ENCODE measurements at regions not wholly inside any gene's neighbourhood (a gene's known extent, or its start where the extent isn't known, plus 50 kb on each side); places are given as distances from the start of the nearest gene placed in this dataset.

GRCh38 chr10:57026307-57026706 lies 665.2 kb upstream of the ZWINT start:
- Mint-ChIP-seq H3K27me3 (no peaks in the 10 kb centered on the region), H3K27ac (no peak overlapping the region), H3K4me3 (no peak overlapping the region), H3K36me3 (peaks cover 0 to 2% (median 0%) of the 10 kb centered on the region in 5 donors), H3K9me3 (peaks cover 4 to 28% (median 14%) of the 10 kb centered on the region in 11 donors), H3K4me1 (no peaks in the 10 kb centered on the region)
- CTCF ChIA-PET: no interaction called here
- Histone ChIP-seq H3K9me3 (ENCODE audit: control insufficient read depth in 2 of 3, low read length in 3 of 3) (peaks cover 0 to 15% (median 0%) of the 10 kb centered on the region in 3 experiments), H3K36me3 (ENCODE audit: control insufficient read depth in 2 of 3, insufficient read depth in 3 of 3, low read length in 3 of 3) (no peaks in the 10 kb centered on the region), H3K4me3 (ENCODE audit: low read length) (no peak overlapping the region), H3K27me3 (ENCODE audit: control insufficient read depth in 2 of 2, insufficient read depth in 2 of 2, low read length in 2 of 2) (no peaks in the 10 kb centered on the region), H3K27ac (ENCODE audit: low read depth, low read length) (no peak overlapping the region), H3K4me1 (ENCODE audit: control insufficient read depth in 2 of 2, insufficient read depth in 2 of 2, low read length in 2 of 2) (no peaks in the 10 kb centered on the region)
- intact Hi-C loops (cut with micrococcal nuclease): no loop called here
- ATAC-seq (no peak), DNase-seq (no peak)
- POLR2A ChIA-PET: no interaction called here

GRCh38 chr10:57023626-57024025 lies 662.6 kb upstream of the ZWINT start:
- no peaks in the 10 kb centered on the region for H3K27me3 ChIP-seq (ENCODE audit: control insufficient read depth in 2 of 2, insufficient read depth in 2 of 2, low read length in 2 of 2)
- ChIA-PET CTCF (no interaction called here), POLR2A (no interaction called here)
- no peak overlapping the region for H3K27ac ChIP-seq (ENCODE audit: low read depth, low read length)
- ATAC-seq: no peak
- Mint-ChIP-seq H3K27ac (no peak overlapping the region), H3K27me3 (no peaks in the 10 kb centered on the region), H3K4me1 (no peaks in the 10 kb centered on the region), H3K36me3 (no peaks in the 10 kb centered on the region), H3K9me3 (peaks cover 2 to 20% (median 6%) of the 10 kb centered on the region in 11 donors), H3K4me3 (no peak overlapping the region)
- DNase-seq: no peak
- no peak overlapping the region for H3K4me3 ChIP-seq (ENCODE audit: low read length)
- H3K9me3 ChIP-seq (ENCODE audit: control insufficient read depth in 2 of 3, low read length in 3 of 3): no peaks in the 10 kb centered on the region
- H3K4me1 ChIP-seq (ENCODE audit: control insufficient read depth in 2 of 2, insufficient read depth in 2 of 2, low read length in 2 of 2): no peaks in the 10 kb centered on the region
- intact Hi-C loops (cut with micrococcal nuclease): no loop called here
- no peaks in the 10 kb centered on the region for H3K36me3 ChIP-seq (ENCODE audit: control insufficient read depth in 2 of 3, insufficient read depth in 3 of 3, low read length in 3 of 3)

GRCh38 chr10:57018452-57018851 lies 657.4 kb upstream of the ZWINT start:
- Histone ChIP-seq H3K4me3 (ENCODE audit: low read length) (no peak overlapping the region), H3K27ac (ENCODE audit: low read depth, low read length) (no peak overlapping the region), H3K27me3 (ENCODE audit: control insufficient read depth in 2 of 2, insufficient read depth in 2 of 2, low read length in 2 of 2) (no peaks in the 10 kb centered on the region), H3K4me1 (ENCODE audit: control insufficient read depth in 2 of 2, insufficient read depth in 2 of 2, low read length in 2 of 2) (no peaks in the 10 kb centered on the region), H3K36me3 (ENCODE audit: control insufficient read depth in 2 of 3, insufficient read depth in 3 of 3, low read length in 3 of 3) (no peaks in the 10 kb centered on the region), H3K9me3 (ENCODE audit: control insufficient read depth in 2 of 3, low read length in 3 of 3) (no peaks in the 10 kb centered on the region)
- Mint-ChIP-seq H3K4me1 (no peaks in the 10 kb centered on the region), H3K36me3 (no peaks in the 10 kb centered on the region), H3K27ac (no peak overlapping the region), H3K4me3 (no peak overlapping the region), H3K27me3 (no peaks in the 10 kb centered on the region), H3K9me3 (peaks cover 0 to 21% (median 10%) of the 10 kb centered on the region in 11 donors)
- no peak for DNase-seq
- ChIA-PET CTCF (no interaction called here), POLR2A (no interaction called here)
- ATAC-seq: no peak
- intact Hi-C loops (cut with micrococcal nuclease): no loop called here

GRCh38 chr10:57017356-57018037 lies 656.4 kb upstream of the ZWINT start:
- CTCF ChIA-PET: no interaction called here
- DNase-seq: no peak
- H3K9me3 ChIP-seq (ENCODE audit: control insufficient read depth in 2 of 3, low read length in 3 of 3): no peaks in the 10 kb centered on the region
- H3K27me3 Mint-ChIP-seq: no peaks in the 10 kb centered on the region
- peak overlapping the region in 1 of 9 donors; percentile 56 for H3K27ac Mint-ChIP-seq
- no peaks in the 10 kb centered on the region for H3K27me3 ChIP-seq (ENCODE audit: control insufficient read depth in 2 of 2, insufficient read depth in 2 of 2, low read length in 2 of 2)
- no peak overlapping the region for H3K27ac ChIP-seq (ENCODE audit: low read depth, low read length)
- H3K36me3 ChIP-seq (ENCODE audit: control insufficient read depth in 2 of 3, insufficient read depth in 3 of 3, low read length in 3 of 3): no peaks in the 10 kb centered on the region
- H3K36me3 Mint-ChIP-seq: no peaks in the 10 kb centered on the region
- H3K4me3 Mint-ChIP-seq: no peak overlapping the region
- no peak for ATAC-seq
- no peak overlapping the region for H3K4me3 ChIP-seq (ENCODE audit: low read length)
- intact Hi-C loops (cut with micrococcal nuclease): no loop called here
- peaks cover 0 to 21% (median 10%) of the 10 kb centered on the region in 11 donors for H3K9me3 Mint-ChIP-seq
- POLR2A ChIA-PET: no interaction called here
- H3K4me1 ChIP-seq (ENCODE audit: control insufficient read depth in 2 of 2, insufficient read depth in 2 of 2, low read length in 2 of 2): no peaks in the 10 kb centered on the region
- H3K4me1 Mint-ChIP-seq: no peaks in the 10 kb centered on the region

GRCh38 chr10:57015595-57016318 lies 654.7 kb upstream of the ZWINT start:
- DNase-seq (no peak), ATAC-seq (no peak)
- Mint-ChIP-seq H3K27ac (no peak overlapping the region), H3K4me3 (no peak overlapping the region), H3K9me3 (peaks cover 0 to 21% (median 7%) of the 10 kb centered on the region in 11 donors), H3K27me3 (no peaks in the 10 kb centered on the region), H3K4me1 (no peaks in the 10 kb centered on the region), H3K36me3 (no peaks in the 10 kb centered on the region)
- H3K4me3 ChIP-seq (ENCODE audit: low read length): no peak overlapping the region
- no peaks in the 10 kb centered on the region for H3K4me1 ChIP-seq (ENCODE audit: control insufficient read depth in 2 of 2, insufficient read depth in 2 of 2, low read length in 2 of 2)
- H3K36me3 ChIP-seq (ENCODE audit: control insufficient read depth in 2 of 3, insufficient read depth in 3 of 3, low read length in 3 of 3): no peaks in the 10 kb centered on the region
- CTCF ChIA-PET: no interaction called here
- no peaks in the 10 kb centered on the region for H3K9me3 ChIP-seq (ENCODE audit: control insufficient read depth in 2 of 3, low read length in 3 of 3)
- no peak overlapping the region for H3K27ac ChIP-seq (ENCODE audit: low read depth, low read length)
- intact Hi-C loops (cut with micrococcal nuclease): no loop called here
- POLR2A ChIA-PET: no interaction called here
- H3K27me3 ChIP-seq (ENCODE audit: control insufficient read depth in 2 of 2, insufficient read depth in 2 of 2, low read length in 2 of 2): no peaks in the 10 kb centered on the region

GRCh38 chr10:57015187-57015586 lies 654.1 kb upstream of the ZWINT start:
- H3K4me3 Mint-ChIP-seq: no peak overlapping the region
- Histone ChIP-seq H3K36me3 (ENCODE audit: control insufficient read depth in 2 of 3, insufficient read depth in 3 of 3, low read length in 3 of 3) (no peaks in the 10 kb centered on the region), H3K9me3 (ENCODE audit: control insufficient read depth in 2 of 3, low read length in 3 of 3) (no peaks in the 10 kb centered on the region), H3K4me1 (ENCODE audit: control insufficient read depth in 2 of 2, insufficient read depth in 2 of 2, low read length in 2 of 2) (no peaks in the 10 kb centered on the region), H3K27ac (ENCODE audit: low read depth, low read length) (no peak overlapping the region), H3K27me3 (ENCODE audit: control insufficient read depth in 2 of 2, insufficient read depth in 2 of 2, low read length in 2 of 2) (no peaks in the 10 kb centered on the region), H3K4me3 (ENCODE audit: low read length) (no peak overlapping the region)
- intact Hi-C loops (cut with micrococcal nuclease): no loop called here
- POLR2A ChIA-PET: no interaction called here
- no peaks in the 10 kb centered on the region for H3K4me1 Mint-ChIP-seq
- no peaks in the 10 kb centered on the region for H3K27me3 Mint-ChIP-seq
- H3K27ac Mint-ChIP-seq: no peak overlapping the region
- DNase-seq (no peak), ATAC-seq (no peak)
- CTCF ChIA-PET: no interaction called here
- H3K36me3 Mint-ChIP-seq: no peaks in the 10 kb centered on the region
- H3K9me3 Mint-ChIP-seq: peaks cover 0 to 21% (median 6%) of the 10 kb centered on the region in 11 donors

- H3K4me1 Mint-ChIP-seq: no peaks in the 10 kb centered on the region
- intact Hi-C loops (cut with micrococcal nuclease): no loop called here
- H3K4me3 Mint-ChIP-seq: no peak overlapping the region
- no peak overlapping the region for H3K27ac Mint-ChIP-seq
- H3K4me3 ChIP-seq (ENCODE audit: low read length): no peak overlapping the region
- H3K27me3 ChIP-seq (ENCODE audit: control insufficient read depth in 2 of 2, insufficient read depth in 2 of 2, low read length in 2 of 2): no peaks in the 10 kb centered on the region
- ATAC-seq (no peak), DNase-seq (no peak)
- H3K36me3 ChIP-seq (ENCODE audit: control insufficient read depth in 2 of 3, insufficient read depth in 3 of 3, low read length in 3 of 3): no peaks in the 10 kb centered on the region
- no peaks in the 10 kb centered on the region for H3K9me3 ChIP-seq (ENCODE audit: control insufficient read depth in 2 of 3, low read length in 3 of 3)
- no peaks in the 10 kb centered on the region for H3K36me3 Mint-ChIP-seq
- H3K27me3 Mint-ChIP-seq: no peaks in the 10 kb centered on the region
- peaks cover 0 to 18% (median 4%) of the 10 kb centered on the region in 11 donors for H3K9me3 Mint-ChIP-seq
- no peak overlapping the region for H3K27ac ChIP-seq (ENCODE audit: low read depth, low read length)
- H3K4me1 ChIP-seq (ENCODE audit: control insufficient read depth in 2 of 2, insufficient read depth in 2 of 2, low read length in 2 of 2): no peaks in the 10 kb centered on the region
- ChIA-PET CTCF (no interaction called here), POLR2A (no interaction called here)
Observed at GRCh38 chr10:57014758-57015157, 653.7 kb upstream of the ZWINT start.
